Right atrium auricular region (tissue), 2 donors: ENCODE measurements at regions not wholly inside any gene's neighbourhood (a gene's known extent, or its start where the extent isn't known, plus 50 kb on each side); places are given as distances from the start of the nearest gene placed in this dataset.

Experiments
- DNase-seq: peaks from one replicate; pipeline ENCODE4 v3.0.0-alpha.2; 2019; ENCODE audit warnings: low spot score
- H3K27ac ChIP-seq, 2 donors: fragments of 200-600 bp; sonication (generic); 1 replicate in 1 of 2; 2 replicates in 1 of 2; pipeline ENCODE4 v1.5.1; 2016 to 2019
- H3K27me3 ChIP-seq, 2 donors: fragments of 200-600 bp; sonication (generic); one replicate each; pipeline versions ENCODE4 v1.5.1 to v1.6.0; 2017 to 2019
- H3K36me3 ChIP-seq: fragments of 200-600 bp; sonication (generic); one replicate; pipeline ENCODE4 v1.5.1; 2016
- H3K4me1 ChIP-seq, 2 donors: fragments of 200-600 bp; sonication (generic); one replicate each; pipeline versions ENCODE4 v1.5.1 to v1.6.0; 2017 to 2019
- H3K4me3 ChIP-seq, 2 donors: fragments of 200-600 bp; sonication (generic); 1 replicate in 1 of 2; 2 replicates in 1 of 2; pipeline ENCODE4 v1.5.1; 2017 to 2019; ENCODE audit warnings: mild to moderate bottlenecking in 1 of 2, moderate library complexity in 1 of 2
- H3K9me3 ChIP-seq, 2 donors: fragments of 200-600 bp; sonication (generic); one replicate each; pipeline ENCODE4 v1.5.1; 2019
- TF ChIP-seq, protein P1 (sequence below), 2 donors: fragments of 200-600 bp; sonication (generic); IDR thresholded peaks; one replicate each; pipeline ENCODE4 v1.5.1; 2019; ENCODE audit warnings: antibody characterized with exemption in 2 of 2

DNA sequence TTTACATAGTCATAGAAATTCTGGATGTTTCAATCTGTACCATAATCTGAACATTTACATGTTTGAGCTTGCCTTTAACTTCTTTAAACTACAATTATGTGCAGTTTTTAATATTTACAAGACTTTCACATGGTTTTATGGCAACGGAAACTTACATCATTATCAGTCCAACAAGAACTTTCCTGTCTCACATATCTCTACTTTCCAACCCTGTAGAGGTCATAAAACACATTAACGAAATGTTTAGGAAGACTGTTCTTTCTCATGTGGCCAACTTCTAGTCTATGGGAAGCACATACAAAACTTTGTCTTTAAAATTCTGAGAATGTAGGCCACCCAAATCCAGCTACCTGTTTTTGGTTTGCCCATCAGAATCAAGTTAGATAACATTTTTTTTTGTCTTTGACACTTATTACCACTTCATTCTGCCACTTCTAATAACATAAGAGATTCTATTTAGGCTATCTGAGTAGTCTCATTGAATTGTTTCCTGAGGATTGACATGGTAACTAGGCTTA lies 693.2 kb downstream of the KCNJ3 start:
- no peak for DNase-seq
- Histone ChIP-seq H3K36me3 (no peaks in the 10 kb centered on the region), H3K27me3 (no peaks in the 10 kb centered on the region), H3K4me1 (no peaks in the 10 kb centered on the region), H3K4me3 (no peak overlapping the region), H3K9me3 (no peaks in the 10 kb centered on the region), H3K27ac (no peak overlapping the region)
- TF ChIP-seq, protein P1, sequence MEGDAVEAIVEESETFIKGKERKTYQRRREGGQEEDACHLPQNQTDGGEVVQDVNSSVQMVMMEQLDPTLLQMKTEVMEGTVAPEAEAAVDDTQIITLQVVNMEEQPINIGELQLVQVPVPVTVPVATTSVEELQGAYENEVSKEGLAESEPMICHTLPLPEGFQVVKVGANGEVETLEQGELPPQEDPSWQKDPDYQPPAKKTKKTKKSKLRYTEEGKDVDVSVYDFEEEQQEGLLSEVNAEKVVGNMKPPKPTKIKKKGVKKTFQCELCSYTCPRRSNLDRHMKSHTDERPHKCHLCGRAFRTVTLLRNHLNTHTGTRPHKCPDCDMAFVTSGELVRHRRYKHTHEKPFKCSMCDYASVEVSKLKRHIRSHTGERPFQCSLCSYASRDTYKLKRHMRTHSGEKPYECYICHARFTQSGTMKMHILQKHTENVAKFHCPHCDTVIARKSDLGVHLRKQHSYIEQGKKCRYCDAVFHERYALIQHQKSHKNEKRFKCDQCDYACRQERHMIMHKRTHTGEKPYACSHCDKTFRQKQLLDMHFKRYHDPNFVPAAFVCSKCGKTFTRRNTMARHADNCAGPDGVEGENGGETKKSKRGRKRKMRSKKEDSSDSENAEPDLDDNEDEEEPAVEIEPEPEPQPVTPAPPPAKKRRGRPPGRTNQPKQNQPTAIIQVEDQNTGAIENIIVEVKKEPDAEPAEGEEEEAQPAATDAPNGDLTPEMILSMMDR (IDR thresholded peaks at IDR 0.05): no peak

DNA sequence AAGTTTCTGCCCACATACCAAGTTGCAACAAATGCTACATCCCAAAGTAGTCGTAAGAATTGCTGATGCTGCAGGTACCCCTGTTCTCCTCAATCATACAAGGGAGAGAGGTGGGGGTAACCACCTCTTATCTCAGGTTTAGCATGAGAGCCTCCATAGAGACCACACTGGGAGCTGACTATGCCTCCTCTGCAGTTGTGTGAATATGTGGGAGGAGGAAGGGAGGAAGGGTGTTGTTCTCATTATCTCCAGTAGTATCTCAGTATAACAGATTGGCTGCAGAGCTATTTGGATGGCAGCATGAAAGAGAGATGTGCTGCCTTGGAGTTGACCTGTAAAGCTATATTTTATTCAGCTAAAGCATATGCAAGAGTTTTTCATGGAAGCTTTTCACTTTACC lies 690.7 kb downstream of the KCNJ3 start:
- H3K36me3 ChIP-seq: no peaks in the 10 kb centered on the region
- TF ChIP-seq, protein P1 (IDR thresholded peaks at IDR 0.05): no peak
- H3K4me1 ChIP-seq: no peaks in the 10 kb centered on the region
- no peak overlapping the region for H3K27ac ChIP-seq
- H3K27me3 ChIP-seq: no peaks in the 10 kb centered on the region
- no peak for DNase-seq
- H3K4me3 ChIP-seq: no peak overlapping the region
- H3K9me3 ChIP-seq: no peaks in the 10 kb centered on the region

DNA sequence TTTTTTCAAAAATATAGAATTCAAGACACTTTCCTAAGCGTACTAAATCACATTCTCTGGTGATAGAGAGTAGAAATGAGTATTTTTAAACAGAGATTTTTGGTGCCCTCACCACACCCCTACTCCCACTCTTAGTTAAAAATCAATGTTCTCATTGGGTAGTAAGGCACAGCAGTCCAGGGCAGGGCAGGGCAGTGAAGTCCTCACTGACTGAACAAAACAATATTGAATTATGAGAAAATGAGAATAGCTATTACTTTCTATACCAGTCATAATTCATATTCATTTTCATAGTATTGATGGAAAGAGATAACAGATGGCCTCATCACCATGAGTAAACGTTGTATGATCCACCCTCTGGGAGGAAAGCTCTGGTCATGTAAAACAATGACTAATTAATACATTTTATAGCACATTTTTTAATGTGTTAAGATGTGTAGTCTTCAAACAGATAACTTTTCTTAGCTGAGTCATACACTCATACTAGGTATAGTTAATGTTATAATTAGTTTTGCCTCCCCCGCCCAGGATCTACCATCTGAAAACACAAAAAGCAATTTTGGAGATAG lies 686.1 kb downstream of the KCNJ3 start:
- Histone ChIP-seq H3K9me3 (no peaks in the 10 kb centered on the region), H3K4me1 (no peaks in the 10 kb centered on the region), H3K4me3 (no peak overlapping the region), H3K27me3 (no peaks in the 10 kb centered on the region), H3K27ac (no peak overlapping the region), H3K36me3 (no peaks in the 10 kb centered on the region)
- no peak for DNase-seq
- TF ChIP-seq, protein P1 (IDR thresholded peaks at IDR 0.05): no peak

DNA sequence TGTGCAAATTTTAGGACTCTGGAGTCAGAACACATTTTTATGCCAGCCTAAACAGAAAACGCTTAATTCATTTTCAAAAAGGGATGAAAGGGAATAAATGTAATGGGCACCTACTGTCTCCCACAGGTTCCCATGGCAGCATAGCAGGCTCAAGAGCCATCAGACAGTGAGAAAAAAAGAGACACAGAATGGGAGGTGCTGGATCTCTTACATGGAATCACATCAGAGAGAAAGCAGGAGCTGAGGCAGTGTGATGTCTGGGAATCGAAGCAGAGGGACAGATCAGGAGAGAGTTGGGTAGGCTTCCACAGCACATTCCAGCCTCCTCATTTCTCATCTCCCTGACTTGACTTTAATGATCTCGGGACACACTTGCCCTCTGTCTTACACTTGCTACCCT lies 684.3 kb downstream of the KCNJ3 start:
- Histone ChIP-seq H3K27ac (no peak overlapping the region), H3K4me3 (no peak overlapping the region), H3K4me1 (no peaks in the 10 kb centered on the region), H3K36me3 (no peaks in the 10 kb centered on the region), H3K9me3 (no peaks in the 10 kb centered on the region), H3K27me3 (no peaks in the 10 kb centered on the region)
- DNase-seq: no peak
- TF ChIP-seq, protein P1 (IDR thresholded peaks at IDR 0.05): no peak

DNA sequence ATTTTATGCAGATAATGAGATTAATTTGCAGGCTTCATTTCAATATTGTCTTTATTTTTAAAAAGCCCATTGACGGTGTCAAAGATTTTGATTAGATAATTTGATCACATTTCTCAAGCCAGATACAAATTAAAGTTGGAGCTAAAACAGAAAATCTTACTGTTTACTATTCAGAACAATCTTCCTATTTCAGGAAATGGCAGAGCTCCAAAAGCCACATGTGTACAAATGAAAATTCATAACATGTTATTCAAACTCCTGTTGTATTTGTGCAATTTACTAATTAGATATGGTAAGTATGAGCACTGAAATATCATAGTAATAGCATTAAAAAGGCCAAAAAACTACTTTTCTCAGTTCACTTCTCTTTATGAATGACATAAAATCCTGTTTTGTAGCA lies 682.9 kb downstream of the KCNJ3 start:
- Histone ChIP-seq H3K27me3 (no peaks in the 10 kb centered on the region), H3K36me3 (no peaks in the 10 kb centered on the region), H3K9me3 (no peaks in the 10 kb centered on the region), H3K4me3 (no peak overlapping the region), H3K4me1 (no peaks in the 10 kb centered on the region), H3K27ac (no peak overlapping the region)
- DNase-seq: no peak
- TF ChIP-seq, protein P1 (IDR thresholded peaks at IDR 0.05): no peak

DNA sequence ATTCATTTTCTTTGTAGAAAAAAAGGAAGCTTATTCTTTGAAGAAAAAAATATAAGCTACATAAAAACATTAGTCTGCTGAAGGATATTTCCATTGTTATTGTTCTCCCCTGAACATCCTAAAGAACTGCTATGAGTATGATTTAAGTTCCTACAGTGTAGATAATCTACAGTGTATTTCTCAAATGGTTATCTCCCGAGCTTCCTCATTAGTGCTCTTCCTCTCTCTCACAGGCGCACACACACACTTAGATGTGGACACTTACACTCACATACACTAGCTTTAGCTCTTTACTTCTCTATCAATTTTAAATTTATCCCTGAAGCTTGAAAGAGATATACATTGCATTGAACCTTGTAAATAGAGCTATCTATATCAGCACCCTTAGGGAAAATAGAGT lies 681.0 kb downstream of the KCNJ3 start:
- no peaks in the 10 kb centered on the region for H3K27me3 ChIP-seq
- no peaks in the 10 kb centered on the region for H3K9me3 ChIP-seq
- TF ChIP-seq, protein P1 (IDR thresholded peaks at IDR 0.05): no peak
- H3K27ac ChIP-seq: no peak overlapping the region
- H3K4me3 ChIP-seq: no peak overlapping the region
- no peaks in the 10 kb centered on the region for H3K36me3 ChIP-seq
- no peaks in the 10 kb centered on the region for H3K4me1 ChIP-seq
- no peak for DNase-seq
